ENCODE measurements at regions not wholly inside any gene's neighbourhood (a gene's known extent, or its start where the extent isn't known, plus 50 kb on each side); places are given as distances from the start of the nearest gene placed in this dataset.

DNA sequence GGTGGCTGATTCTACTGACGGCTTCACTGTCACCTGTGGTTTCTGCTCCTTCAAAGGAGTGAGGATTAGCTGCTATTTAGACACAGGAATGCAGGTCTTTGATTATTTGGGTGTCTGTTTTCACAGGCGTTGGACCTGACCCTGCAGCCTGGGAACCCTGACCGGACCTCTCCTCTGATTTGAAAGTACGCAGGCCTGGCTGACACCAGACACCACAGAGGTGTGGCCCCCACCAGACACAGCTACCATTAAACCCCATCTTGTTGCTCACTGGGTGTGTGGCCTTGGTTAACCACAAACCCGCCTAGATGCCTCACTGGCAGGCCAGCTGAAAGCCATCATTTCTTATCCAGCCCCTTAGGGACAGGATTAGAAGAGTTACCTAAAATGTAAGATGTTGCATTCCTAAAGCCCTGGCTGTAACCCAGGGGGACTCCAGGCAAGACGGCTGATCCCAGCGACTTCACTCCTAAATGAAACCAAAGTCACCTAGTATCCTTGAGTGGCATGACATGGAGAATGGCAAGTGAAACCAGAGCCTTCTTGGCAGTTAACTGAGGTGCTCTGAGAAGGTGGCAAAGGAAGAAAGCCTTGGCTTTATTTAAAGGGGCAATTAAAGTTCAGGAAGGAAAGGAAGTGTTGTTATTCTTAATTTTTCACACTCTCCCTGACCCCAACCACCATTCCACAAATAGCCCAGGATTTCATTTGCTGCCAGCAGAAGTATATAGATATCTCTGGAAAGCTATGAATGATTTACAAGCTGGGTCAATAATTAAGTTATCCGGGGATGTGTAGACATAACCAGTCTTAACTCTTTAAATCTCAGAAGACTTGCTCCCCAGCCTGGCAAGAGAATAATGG is 169.9 kb downstream of the QRSL1 start:
- no peaks in the 10 kb centered on the region for H4K20me1 ChIP-seq (ENCODE audit: control insufficient read depth, insufficient read depth, low read length, poor library complexity, severe bottlenecking)
- CTCF ChIA-PET: no interaction called here
- WGBS (ENCODE audit: insufficient coverage): 53% methylated on average over 4 of the region's 8 CpGs
- POLR2A ChIA-PET: no interaction called here
- ATAC-seq (ENCODE audit: low read depth) (peak; percentile 69), DNase-seq (peak; percentile 11)
- H3K79me2 ChIP-seq (ENCODE audit: control insufficient read depth, insufficient read depth, low read length): no peaks in the 10 kb centered on the region
- no peaks in the 10 kb centered on the region for H3K27me3 ChIP-seq (replicated peaks in 1 of 4; ENCODE audit: control extremely low read depth in 1 of 4, control insufficient read depth in 3 of 4, insufficient read depth in 4 of 4, low read length in 3 of 4)
- no peaks in the 10 kb centered on the region for H3K36me3 ChIP-seq (replicated peaks in 1 of 2; ENCODE audit: control extremely low read depth in 1 of 2, control insufficient read depth in 1 of 2, extremely low read depth in 1 of 2, insufficient read depth in 2 of 2, low read length in 1 of 2)
- peaks cover 10 to 12% of the 10 kb centered on the region in 2 donors for H3K4me1 ChIP-seq (ENCODE audit: control insufficient read depth in 2 of 2, insufficient read depth in 2 of 2, low read length in 2 of 2)
- H3K4me1 Mint-ChIP-seq: peaks cover 17% of the 10 kb centered on the region
- peaks cover 5% of the 10 kb centered on the region for H3K27me3 Mint-ChIP-seq
- peak overlapping the region; percentile 32 for H3K27ac Mint-ChIP-seq
- no peak overlapping the region for H3K4me3 Mint-ChIP-seq
- TF ChIP-seq EZH2 (IDR thresholded peaks at IDR 0.05; ENCODE audit: borderline replicate concordance, insufficient read depth, low read depth, low read length, poor library complexity, severe bottlenecking): no peak
- TF ChIP-seq, protein P1, sequence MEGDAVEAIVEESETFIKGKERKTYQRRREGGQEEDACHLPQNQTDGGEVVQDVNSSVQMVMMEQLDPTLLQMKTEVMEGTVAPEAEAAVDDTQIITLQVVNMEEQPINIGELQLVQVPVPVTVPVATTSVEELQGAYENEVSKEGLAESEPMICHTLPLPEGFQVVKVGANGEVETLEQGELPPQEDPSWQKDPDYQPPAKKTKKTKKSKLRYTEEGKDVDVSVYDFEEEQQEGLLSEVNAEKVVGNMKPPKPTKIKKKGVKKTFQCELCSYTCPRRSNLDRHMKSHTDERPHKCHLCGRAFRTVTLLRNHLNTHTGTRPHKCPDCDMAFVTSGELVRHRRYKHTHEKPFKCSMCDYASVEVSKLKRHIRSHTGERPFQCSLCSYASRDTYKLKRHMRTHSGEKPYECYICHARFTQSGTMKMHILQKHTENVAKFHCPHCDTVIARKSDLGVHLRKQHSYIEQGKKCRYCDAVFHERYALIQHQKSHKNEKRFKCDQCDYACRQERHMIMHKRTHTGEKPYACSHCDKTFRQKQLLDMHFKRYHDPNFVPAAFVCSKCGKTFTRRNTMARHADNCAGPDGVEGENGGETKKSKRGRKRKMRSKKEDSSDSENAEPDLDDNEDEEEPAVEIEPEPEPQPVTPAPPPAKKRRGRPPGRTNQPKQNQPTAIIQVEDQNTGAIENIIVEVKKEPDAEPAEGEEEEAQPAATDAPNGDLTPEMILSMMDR (IDR thresholded peaks at IDR 0.05): no peak
- H3K4me3 ChIP-seq (ENCODE audit: control extremely low read depth in 1 of 5, extremely low read depth in 1 of 5, insufficient read depth in 1 of 5, low read depth in 2 of 5, low read length in 4 of 5): no peak overlapping the region
- peak overlapping the region; percentile 8 for H2AFZ ChIP-seq (ENCODE audit: insufficient read depth, low read depth, low read length, poor library complexity, severe bottlenecking)
- intact Hi-C loops (cut with micrococcal nuclease): no loop called here
- H3K9ac ChIP-seq (ENCODE audit: low read length): no peak overlapping the region
- H3K4me2 ChIP-seq (replicated peaks; ENCODE audit: low read depth, low read length, poor library complexity, severe bottlenecking): peak overlapping the region; percentile 6
- H3K9me3 ChIP-seq (ENCODE audit: control extremely low read depth in 1 of 3, control insufficient read depth in 2 of 3, insufficient read depth in 1 of 3, low read length in 2 of 3): no peaks in the 10 kb centered on the region
- no peak overlapping the region for H3K27ac ChIP-seq (ENCODE audit: low read length in 2 of 2)
- no peaks in the 10 kb centered on the region for H3K9me3 Mint-ChIP-seq (ENCODE audit: insufficient read depth)

DNA sequence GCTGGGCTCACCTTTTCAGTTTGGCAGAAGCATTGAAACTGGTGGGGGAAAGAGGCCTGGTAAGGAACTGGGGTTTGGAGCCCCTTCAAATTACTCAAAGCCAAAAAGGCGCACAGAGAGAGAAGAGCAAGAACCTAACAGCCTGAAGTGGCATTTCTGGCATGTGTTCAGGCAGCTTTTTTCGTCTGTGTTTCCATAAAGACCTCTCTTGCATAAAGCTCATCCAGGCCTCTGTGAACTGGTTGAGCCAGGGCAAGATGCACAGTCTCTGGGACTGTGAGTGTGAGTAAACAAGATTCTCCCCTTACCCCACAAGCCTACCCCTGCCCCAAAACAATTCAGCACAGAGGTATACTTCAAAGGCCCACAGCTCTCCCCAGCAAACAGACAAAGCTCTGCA is 167.8 kb downstream of the QRSL1 start:
- no peak overlapping the region for H3K4me2 ChIP-seq (replicated peaks; ENCODE audit: low read depth, low read length, poor library complexity, severe bottlenecking)
- H4K20me1 ChIP-seq (ENCODE audit: control insufficient read depth, insufficient read depth, low read length, poor library complexity, severe bottlenecking): no peaks in the 10 kb centered on the region

More for the DNA sequence above, 167.8 kb downstream of the QRSL1 start:
- intact Hi-C loops (cut with micrococcal nuclease): no loop called here
- no peaks in the 10 kb centered on the region for H3K27me3 ChIP-seq (replicated peaks in 1 of 4; ENCODE audit: control extremely low read depth in 1 of 4, control insufficient read depth in 3 of 4, insufficient read depth in 4 of 4, low read length in 3 of 4)
- ATAC-seq (ENCODE audit: low read depth) (no peak), DNase-seq (no peak)
- 90% methylated on average over 2 of the region's 2 CpGs for WGBS (ENCODE audit: insufficient coverage)
- Mint-ChIP-seq H3K4me1 (peaks cover 14% of the 10 kb centered on the region), H3K27me3 (peaks cover 5% of the 10 kb centered on the region), H3K4me3 (no peak overlapping the region), H3K27ac (no peak overlapping the region), H3K9me3 (ENCODE audit: insufficient read depth) (no peaks in the 10 kb centered on the region)
- H2AFZ ChIP-seq (ENCODE audit: insufficient read depth, low read depth, low read length, poor library complexity, severe bottlenecking): no peak overlapping the region
- no peaks in the 10 kb centered on the region for H3K9me3 ChIP-seq (ENCODE audit: control extremely low read depth in 1 of 3, control insufficient read depth in 2 of 3, insufficient read depth in 1 of 3, low read length in 2 of 3)
- H3K79me2 ChIP-seq (ENCODE audit: control insufficient read depth, insufficient read depth, low read length): no peaks in the 10 kb centered on the region
- H3K4me1 ChIP-seq (ENCODE audit: control insufficient read depth in 2 of 2, insufficient read depth in 2 of 2, low read length in 2 of 2): peaks cover 10 to 12% of the 10 kb centered on the region in 2 donors
- ChIA-PET POLR2A (no interaction called here), CTCF (no interaction called here)
- H3K36me3 ChIP-seq (replicated peaks in 1 of 2; ENCODE audit: control extremely low read depth in 1 of 2, control insufficient read depth in 1 of 2, extremely low read depth in 1 of 2, insufficient read depth in 2 of 2, low read length in 1 of 2): no peaks in the 10 kb centered on the region
- no peak overlapping the region for H3K4me3 ChIP-seq (ENCODE audit: control extremely low read depth in 1 of 5, extremely low read depth in 1 of 5, insufficient read depth in 1 of 5, low read depth in 2 of 5, low read length in 4 of 5)
- TF ChIP-seq, protein P1 (IDR thresholded peaks at IDR 0.05): no peak
- TF ChIP-seq EZH2 (IDR thresholded peaks at IDR 0.05; ENCODE audit: borderline replicate concordance, insufficient read depth, low read depth, low read length, poor library complexity, severe bottlenecking): no peak
- H3K27ac ChIP-seq (ENCODE audit: low read length in 2 of 2): no peak overlapping the region
- no peak overlapping the region for H3K9ac ChIP-seq (ENCODE audit: low read length)
